ENCODE measurements at regions not wholly inside any gene's neighbourhood (a gene's known extent, or its start where the extent isn't known, plus 50 kb on each side); places are given as distances from the start of the nearest gene placed in this dataset.

DNA sequence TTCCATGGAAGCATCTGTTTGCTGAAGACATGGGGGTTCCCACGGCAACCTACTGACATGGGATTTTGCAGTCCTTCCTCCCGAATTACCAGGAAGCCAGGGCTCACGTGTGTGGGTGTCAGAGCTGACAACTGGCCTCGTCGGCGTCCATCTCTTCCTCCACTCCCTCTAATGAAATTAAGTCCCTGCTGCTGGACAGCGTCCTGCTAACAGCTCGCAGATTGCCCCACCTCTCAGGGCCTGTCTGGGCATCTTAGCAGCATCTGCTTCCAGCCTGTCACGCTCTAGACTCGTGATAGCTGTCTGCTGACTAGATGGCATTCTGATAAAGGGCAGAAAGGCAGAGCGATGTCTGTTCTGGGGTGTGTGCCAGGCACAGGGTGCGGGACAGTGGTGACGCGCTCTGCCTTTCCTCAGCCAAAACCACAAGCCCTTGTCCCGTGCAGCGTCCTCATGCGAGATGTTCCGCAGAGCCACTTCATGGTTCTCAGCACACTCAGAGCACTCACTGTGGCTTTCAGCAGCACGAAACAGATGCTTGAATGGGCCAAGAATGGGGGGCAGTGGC, 161.1 kb downstream of the ARL4C start:
- no peak overlapping the region for H3K4me2 ChIP-seq (ENCODE audit: extremely low read depth, insufficient read depth, low read length)
- no peak for TF ChIP-seq EZH2 (IDR thresholded peaks at IDR 0.05; ENCODE audit: low read length, missing control alignments)
- TF ChIP-seq, protein P1, sequence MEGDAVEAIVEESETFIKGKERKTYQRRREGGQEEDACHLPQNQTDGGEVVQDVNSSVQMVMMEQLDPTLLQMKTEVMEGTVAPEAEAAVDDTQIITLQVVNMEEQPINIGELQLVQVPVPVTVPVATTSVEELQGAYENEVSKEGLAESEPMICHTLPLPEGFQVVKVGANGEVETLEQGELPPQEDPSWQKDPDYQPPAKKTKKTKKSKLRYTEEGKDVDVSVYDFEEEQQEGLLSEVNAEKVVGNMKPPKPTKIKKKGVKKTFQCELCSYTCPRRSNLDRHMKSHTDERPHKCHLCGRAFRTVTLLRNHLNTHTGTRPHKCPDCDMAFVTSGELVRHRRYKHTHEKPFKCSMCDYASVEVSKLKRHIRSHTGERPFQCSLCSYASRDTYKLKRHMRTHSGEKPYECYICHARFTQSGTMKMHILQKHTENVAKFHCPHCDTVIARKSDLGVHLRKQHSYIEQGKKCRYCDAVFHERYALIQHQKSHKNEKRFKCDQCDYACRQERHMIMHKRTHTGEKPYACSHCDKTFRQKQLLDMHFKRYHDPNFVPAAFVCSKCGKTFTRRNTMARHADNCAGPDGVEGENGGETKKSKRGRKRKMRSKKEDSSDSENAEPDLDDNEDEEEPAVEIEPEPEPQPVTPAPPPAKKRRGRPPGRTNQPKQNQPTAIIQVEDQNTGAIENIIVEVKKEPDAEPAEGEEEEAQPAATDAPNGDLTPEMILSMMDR (conservative IDR thresholded peaks at IDR 0.05 in 1 of 2, IDR thresholded peaks at IDR 0.05 in 1 of 2; ENCODE audit: low read depth in 1 of 2, low read length in 2 of 2): no peak
- H3K79me2 ChIP-seq (ENCODE audit: control insufficient read depth, insufficient read depth, low read length): no peaks in the 10 kb centered on the region
- no peaks in the 10 kb centered on the region for H3K9me3 ChIP-seq (ENCODE audit: control insufficient read depth, insufficient read depth, low read depth, low read length)
- no peaks in the 10 kb centered on the region for H4K20me1 ChIP-seq (ENCODE audit: control insufficient read depth, extremely low read depth, insufficient read depth, low read length)
- peak; percentile 75 to 88 for DNase-seq (ENCODE audit: low read depth in 2 of 2)
- no peaks in the 10 kb centered on the region for H3K4me1 ChIP-seq (ENCODE audit: control insufficient read depth, extremely low read depth, insufficient read depth, low read length)
- no peak overlapping the region for H2AFZ ChIP-seq (ENCODE audit: low read length)
- peaks cover 3% of the 10 kb centered on the region for H3K27me3 ChIP-seq (ENCODE audit: control insufficient read depth, insufficient read depth, low read length)
- no peaks in the 10 kb centered on the region for H3K36me3 ChIP-seq (ENCODE audit: control insufficient read depth, insufficient read depth, low read length)
- no peak overlapping the region for H3K27ac ChIP-seq (ENCODE audit: insufficient read depth, low read length)
- H3K9ac ChIP-seq (ENCODE audit: insufficient read depth, low read length): no peak overlapping the region
- H3K4me3 ChIP-seq (replicated peaks in 1 of 4; ENCODE audit: control extremely low read depth in 1 of 4, insufficient read depth in 1 of 4, low read depth in 3 of 4, low read length in 4 of 4): no peak overlapping the region

DNA sequence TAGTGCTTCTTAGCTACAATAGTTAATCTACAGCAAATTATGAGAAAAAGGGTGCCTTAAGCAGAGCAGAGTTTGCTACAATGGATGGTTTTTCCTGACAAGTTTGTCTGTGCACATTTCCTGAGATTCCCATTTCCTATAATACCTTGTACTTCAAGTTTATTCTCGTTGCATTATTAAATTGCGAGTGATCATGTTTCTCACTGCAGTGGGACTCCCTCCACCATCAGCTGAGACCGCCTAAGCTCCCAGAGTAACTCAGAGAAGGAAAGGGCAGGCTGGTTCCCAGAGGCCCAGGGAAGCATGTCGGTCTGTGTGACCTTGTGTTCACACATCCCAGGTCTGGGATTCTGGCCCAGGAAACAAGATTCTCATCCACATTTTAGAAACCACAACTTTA, 162.1 kb downstream of the ARL4C start:
- Histone ChIP-seq H3K79me2 (ENCODE audit: control insufficient read depth, insufficient read depth, low read length) (no peaks in the 10 kb centered on the region), H3K9ac (ENCODE audit: insufficient read depth, low read length) (no peak overlapping the region), H3K4me3 (replicated peaks in 1 of 4; ENCODE audit: control extremely low read depth in 1 of 4, insufficient read depth in 1 of 4, low read depth in 3 of 4, low read length in 4 of 4) (no peak overlapping the region), H3K36me3 (ENCODE audit: control insufficient read depth, insufficient read depth, low read length) (no peaks in the 10 kb centered on the region), H2AFZ (ENCODE audit: low read length) (no peak overlapping the region), H3K27me3 (ENCODE audit: control insufficient read depth, insufficient read depth, low read length) (peaks cover 3% of the 10 kb centered on the region), H3K27ac (ENCODE audit: insufficient read depth, low read length) (no peak overlapping the region), H3K9me3 (ENCODE audit: control insufficient read depth, insufficient read depth, low read depth, low read length) (no peaks in the 10 kb centered on the region), H3K4me1 (ENCODE audit: control insufficient read depth, extremely low read depth, insufficient read depth, low read length) (no peaks in the 10 kb centered on the region), H4K20me1 (ENCODE audit: control insufficient read depth, extremely low read depth, insufficient read depth, low read length) (no peaks in the 10 kb centered on the region), H3K4me2 (ENCODE audit: extremely low read depth, insufficient read depth, low read length) (no peak overlapping the region)
- TF ChIP-seq, protein P1 (conservative IDR thresholded peaks at IDR 0.05 in 1 of 2, IDR thresholded peaks at IDR 0.05 in 1 of 2; ENCODE audit: low read depth in 1 of 2, low read length in 2 of 2): no peak
- TF ChIP-seq EZH2 (IDR thresholded peaks at IDR 0.05; ENCODE audit: low read length, missing control alignments): no peak
- DNase-seq (ENCODE audit: low read depth in 2 of 2): no peak

DNA sequence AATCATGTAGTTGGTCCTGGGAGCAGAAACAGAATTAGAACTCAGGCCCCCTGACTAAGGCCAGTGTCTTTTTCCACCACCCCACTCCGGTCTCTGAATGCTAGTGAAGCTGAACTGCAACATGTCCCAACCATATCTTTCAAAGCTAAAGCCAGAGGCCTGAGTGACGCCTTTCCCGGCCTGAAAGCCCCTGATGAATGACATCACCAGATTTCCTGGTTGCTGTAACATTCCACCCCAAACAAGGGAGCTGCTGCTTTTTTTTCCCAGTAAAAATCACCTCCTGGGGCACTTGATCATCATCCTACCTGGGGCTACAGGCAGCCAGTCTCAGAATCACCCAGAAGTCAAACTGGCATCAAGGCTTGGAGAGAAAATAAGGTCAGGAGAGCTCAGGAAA, 162.7 kb downstream of the ARL4C start:
- no peak for TF ChIP-seq EZH2 (IDR thresholded peaks at IDR 0.05; ENCODE audit: low read length, missing control alignments)
- TF ChIP-seq, protein P1 (conservative IDR thresholded peaks at IDR 0.05 in 1 of 2, IDR thresholded peaks at IDR 0.05 in 1 of 2; ENCODE audit: low read depth in 1 of 2, low read length in 2 of 2): no peak
- Histone ChIP-seq H3K27ac (ENCODE audit: insufficient read depth, low read length) (no peak overlapping the region), H3K4me1 (ENCODE audit: control insufficient read depth, extremely low read depth, insufficient read depth, low read length) (no peaks in the 10 kb centered on the region), H3K4me3 (replicated peaks in 1 of 4; ENCODE audit: control extremely low read depth in 1 of 4, insufficient read depth in 1 of 4, low read depth in 3 of 4, low read length in 4 of 4) (no peak overlapping the region), H3K9me3 (ENCODE audit: control insufficient read depth, insufficient read depth, low read depth, low read length) (no peaks in the 10 kb centered on the region), H3K4me2 (ENCODE audit: extremely low read depth, insufficient read depth, low read length) (no peak overlapping the region), H3K79me2 (ENCODE audit: control insufficient read depth, insufficient read depth, low read length) (no peaks in the 10 kb centered on the region), H3K27me3 (ENCODE audit: control insufficient read depth, insufficient read depth, low read length) (peaks cover 3% of the 10 kb centered on the region), H2AFZ (ENCODE audit: low read length) (no peak overlapping the region), H4K20me1 (ENCODE audit: control insufficient read depth, extremely low read depth, insufficient read depth, low read length) (no peaks in the 10 kb centered on the region), H3K36me3 (ENCODE audit: control insufficient read depth, insufficient read depth, low read length) (no peaks in the 10 kb centered on the region), H3K9ac (ENCODE audit: insufficient read depth, low read length) (no peak overlapping the region)
- DNase-seq (ENCODE audit: low read depth in 2 of 2): no peak

Data from fibroblast of lung (primary cell).